NCI-H2171 (cell line): ENCODE measurements at regions not wholly inside any gene's neighbourhood (a gene's known extent, or its start where the extent isn't known, plus 50 kb on each side); places are given as distances from the start of the nearest gene placed in this dataset.

Experiments used
- DNase-seq: peaks from one replicate; lab custom pipeline; 2025; lab: John Stamatoyannopoulos, UW

- DNase-seq, result no peak
Observed at GRCh38 chr3:54071601-54072000, 50.8 kb upstream of the CACNA2D3 start.

- DNase-seq, result no peak
Observed at GRCh38 chr3:54069961-54070360, 52.4 kb upstream of the CACNA2D3 start.

GRCh38 chr3:54067055-54067698 lies 55.2 kb upstream of the CACNA2D3 start:
- DNase-seq, result no peak

- DNase-seq, result no peak
Observed at GRCh38 chr3:54066253-54066652, 56.1 kb upstream of the CACNA2D3 start.

- no peak for DNase-seq
Observed at GRCh38 chr3:54065586-54065985, 56.8 kb upstream of the CACNA2D3 start.

GRCh38 chr3:54065140-54065539 lies 57.2 kb upstream of the CACNA2D3 start:
- no peak for DNase-seq

GRCh38 chr3:54064486-54064885 lies 57.9 kb upstream of the CACNA2D3 start:
- DNase-seq, result no peak

- no peak for DNase-seq
Observed at GRCh38 chr3:54062546-54062945, 59.8 kb upstream of the CACNA2D3 start.

- no peak for DNase-seq
Observed at GRCh38 chr3:54056521-54056920, 65.8 kb upstream of the CACNA2D3 start.

GRCh38 chr3:54053882-54054281 lies 68.5 kb upstream of the CACNA2D3 start:
- DNase-seq, result no peak

- no peak for DNase-seq
Observed at GRCh38 chr3:54053211-54053610, 69.1 kb upstream of the CACNA2D3 start.

- no peak for DNase-seq
Observed at GRCh38 chr3:54047568-54047967, 74.8 kb upstream of the CACNA2D3 start.

- DNase-seq, result no peak
Observed at GRCh38 chr3:54046641-54047214, 75.6 kb upstream of the CACNA2D3 start.

- DNase-seq, result no peak
Observed at GRCh38 chr3:54045061-54045815, 77.1 kb upstream of the CACNA2D3 start.

- DNase-seq, result no peak
Observed at GRCh38 chr3:54042259-54042823, 80.0 kb upstream of the CACNA2D3 start.

- DNase-seq, result no peak
Observed at GRCh38 chr3:54040476-54040875, 81.9 kb upstream of the CACNA2D3 start.

- no peak for DNase-seq
Observed at GRCh38 chr3:54038391-54038790, 84.0 kb upstream of the CACNA2D3 start.

GRCh38 chr3:54036543-54036942 lies 85.8 kb upstream of the CACNA2D3 start:
- DNase-seq, result no peak

GRCh38 chr3:54034971-54035370 lies 87.4 kb upstream of the CACNA2D3 start:
- DNase-seq, result no peak

GRCh38 chr3:54033761-54034160 lies 88.6 kb upstream of the CACNA2D3 start:
- DNase-seq, result no peak

GRCh38 chr3:54032598-54032997 lies 89.8 kb upstream of the CACNA2D3 start:
- DNase-seq, result no peak

- DNase-seq, result no peak
Observed at GRCh38 chr3:54028372-54028771, 94.0 kb upstream of the CACNA2D3 start.

- DNase-seq, result no peak
Observed at GRCh38 chr3:54026543-54026942, 95.8 kb upstream of the CACNA2D3 start.
